Smooth muscle cell (in vitro differentiated cells): ENCODE measurements at regions not wholly inside any gene's neighbourhood (a gene's known extent, or its start where the extent isn't known, plus 50 kb on each side); places are given as distances from the start of the nearest gene placed in this dataset.
A peak's percentile ranks its signal among the peaks of the same experiment; 100 is the strongest.

Experiments
- DNase-seq: peaks from one replicate; lab custom pipeline; 2025; ENCODE audit not compliant: unreplicated experiment; lab: John Stamatoyannopoulos, UW
- H2AFZ ChIP-seq: fragments of 200-600 bp; sonication (generic); 2 replicates; pipeline ENCODE4 v1.6.0; 2016; ENCODE audit warnings: antibody characterized with exemption, low read depth, mild to moderate bottlenecking
- H3F3A ChIP-seq: fragments of 200-600 bp; sonication (generic); 2 replicates; pipeline ENCODE4 v1.6.0; 2017; ENCODE audit warnings: antibody characterized with exemption, low read depth
- H3K27ac ChIP-seq: fragments of 200-600 bp; sonication (generic); 2 replicates; pipeline ENCODE4 v1.5.1; 2016; ENCODE audit warnings: low read depth, mild to moderate bottlenecking
- H3K27me3 ChIP-seq: fragments of 200-600 bp; sonication (generic); 2 replicates; pipeline ENCODE4 v1.6.1; 2016; ENCODE audit warnings: low read depth, mild to moderate bottlenecking
- H3K36me3 ChIP-seq: fragments of 200-600 bp; sonication (generic); 2 replicates; pipeline ENCODE4 v1.5.1; 2016; ENCODE audit warnings: low read depth
- H3K4me1 ChIP-seq: fragments of 200-600 bp; sonication (generic); 2 replicates; pipeline ENCODE4 v1.5.1; 2016; ENCODE audit warnings: low read depth
- H3K4me2 ChIP-seq: fragments of 200-600 bp; sonication (generic); 2 replicates; pipeline ENCODE4 v1.6.0; 2016; ENCODE audit warnings: mild to moderate bottlenecking
- H3K4me3 ChIP-seq: fragments of 200-600 bp; sonication (generic); 2 replicates; pipeline ENCODE4 v1.5.1; 2016; ENCODE audit warnings: mild to moderate bottlenecking
- H3K79me2 ChIP-seq: fragments of 200-600 bp; sonication (generic); 2 replicates; pipeline ENCODE4 v1.6.0; 2016; ENCODE audit warnings: low read depth, mild to moderate bottlenecking
- H3K9ac ChIP-seq: fragments of 200-600 bp; sonication (generic); 2 replicates; pipeline ENCODE4 v1.6.0; 2016; ENCODE audit warnings: low read depth
- H3K9me3 ChIP-seq: fragments of 200-600 bp; sonication (generic); replicated peaks from 2 replicates; pipeline ENCODE4 v1.5.1; 2016; ENCODE audit warnings: low read depth
- H4K20me1 ChIP-seq: fragments of 200-600 bp; sonication (generic); 2 replicates; pipeline ENCODE4 v1.6.0; 2016; ENCODE audit warnings: low read depth
- WGBS: methylation state at CpG from one replicate; pipeline ENCODE4 v1.1.7; 2016; ENCODE audit warnings: low lambda C conversion rate; 5-methylcytosine and 5-hydroxymethylcytosine counted together
- TF ChIP-seq, protein P1 (sequence below): fragments of 200-600 bp; sonication (generic); IDR thresholded peaks from 2 replicates; pipeline ENCODE4 v1.5.1; 2017; ENCODE audit warnings: borderline replicate concordance, mild to moderate bottlenecking, antibody characterized with exemption; ENCODE audit not compliant: insufficient read depth, poor library complexity, severe bottlenecking

DNA sequence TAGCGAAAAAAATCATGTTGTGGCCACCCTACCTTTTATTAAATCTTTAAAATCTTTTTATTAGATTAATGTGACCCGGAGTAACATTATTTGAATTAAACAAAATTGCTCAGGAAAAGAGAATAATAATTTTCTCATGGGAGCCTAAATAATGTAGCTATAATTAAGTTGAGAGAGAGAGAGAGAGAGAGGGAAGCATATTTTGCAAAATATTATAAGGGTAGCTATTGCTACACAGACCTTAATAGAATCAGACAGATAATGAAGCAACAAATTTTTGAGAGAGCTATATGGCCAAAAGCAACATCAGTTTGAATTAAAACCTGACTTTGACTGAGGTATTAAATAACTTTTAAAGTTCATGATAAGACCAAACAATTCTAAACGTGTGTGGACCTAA is 703.5 kb downstream of the TMTC2 start:
- TF ChIP-seq, protein P1, sequence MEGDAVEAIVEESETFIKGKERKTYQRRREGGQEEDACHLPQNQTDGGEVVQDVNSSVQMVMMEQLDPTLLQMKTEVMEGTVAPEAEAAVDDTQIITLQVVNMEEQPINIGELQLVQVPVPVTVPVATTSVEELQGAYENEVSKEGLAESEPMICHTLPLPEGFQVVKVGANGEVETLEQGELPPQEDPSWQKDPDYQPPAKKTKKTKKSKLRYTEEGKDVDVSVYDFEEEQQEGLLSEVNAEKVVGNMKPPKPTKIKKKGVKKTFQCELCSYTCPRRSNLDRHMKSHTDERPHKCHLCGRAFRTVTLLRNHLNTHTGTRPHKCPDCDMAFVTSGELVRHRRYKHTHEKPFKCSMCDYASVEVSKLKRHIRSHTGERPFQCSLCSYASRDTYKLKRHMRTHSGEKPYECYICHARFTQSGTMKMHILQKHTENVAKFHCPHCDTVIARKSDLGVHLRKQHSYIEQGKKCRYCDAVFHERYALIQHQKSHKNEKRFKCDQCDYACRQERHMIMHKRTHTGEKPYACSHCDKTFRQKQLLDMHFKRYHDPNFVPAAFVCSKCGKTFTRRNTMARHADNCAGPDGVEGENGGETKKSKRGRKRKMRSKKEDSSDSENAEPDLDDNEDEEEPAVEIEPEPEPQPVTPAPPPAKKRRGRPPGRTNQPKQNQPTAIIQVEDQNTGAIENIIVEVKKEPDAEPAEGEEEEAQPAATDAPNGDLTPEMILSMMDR = no peak
- Histone ChIP-seq H2AFZ (no peak overlapping the region), H3K36me3 (no peaks in the 10 kb centered on the region), H3K9ac (no peak overlapping the region), H3K9me3 (no peaks in the 10 kb centered on the region), H3K27me3 (no peaks in the 10 kb centered on the region), H3F3A (no peaks in the 10 kb centered on the region), H3K27ac (no peak overlapping the region), H3K4me1 (no peaks in the 10 kb centered on the region), H3K4me2 (no peak overlapping the region), H4K20me1 (no peaks in the 10 kb centered on the region), H3K4me3 (no peak overlapping the region), H3K79me2 (no peaks in the 10 kb centered on the region)
- DNase-seq = no peak
- WGBS = 84% methylated on average over 3 of the region's 3 CpGs

DNA sequence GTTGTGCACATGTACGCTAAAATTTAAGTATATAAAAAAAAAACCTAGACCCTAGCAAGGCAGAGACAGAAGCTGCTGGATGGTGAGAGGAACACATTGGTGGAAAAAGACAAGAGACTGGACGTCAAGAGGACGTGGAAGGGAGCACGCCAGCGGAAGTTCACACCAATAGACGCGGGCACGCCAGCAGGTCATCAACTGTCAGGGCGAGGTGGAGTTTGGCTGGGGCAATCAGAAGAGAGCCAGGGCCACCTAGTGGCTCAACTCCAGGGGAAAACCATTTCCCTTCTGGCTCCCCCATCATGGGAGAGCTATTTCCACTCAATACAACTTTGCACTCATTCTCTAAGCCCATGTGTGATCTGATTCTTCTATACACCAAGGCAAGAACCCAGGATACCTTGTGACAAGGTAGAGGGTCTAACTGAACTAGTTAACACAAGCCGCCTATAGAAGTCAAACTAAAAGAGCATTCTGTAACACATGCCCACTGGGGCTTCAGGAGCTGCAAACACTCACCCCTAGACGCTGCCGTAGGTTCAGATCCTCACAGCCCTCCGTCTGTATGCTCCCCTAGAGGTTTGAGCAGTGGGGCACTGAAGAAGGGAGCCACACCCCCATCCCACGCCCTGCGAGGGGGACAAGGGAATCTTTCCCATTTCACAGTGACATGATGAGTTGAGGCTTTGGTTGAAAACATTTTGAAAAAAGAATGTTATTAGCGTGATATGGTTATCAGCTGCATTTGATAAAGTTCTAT is 702.7 kb downstream of the TMTC2 start:
- Histone ChIP-seq H3K27ac (no peak overlapping the region), H3K4me3 (no peak overlapping the region), H3K9me3 (no peaks in the 10 kb centered on the region), H3K4me2 (peak overlapping the region; percentile 79), H2AFZ (peak overlapping the region; percentile 69), H3K27me3 (no peaks in the 10 kb centered on the region), H4K20me1 (no peaks in the 10 kb centered on the region), H3K36me3 (no peaks in the 10 kb centered on the region), H3K9ac (no peak overlapping the region), H3K79me2 (no peaks in the 10 kb centered on the region), H3K4me1 (no peaks in the 10 kb centered on the region), H3F3A (no peaks in the 10 kb centered on the region)
- TF ChIP-seq, protein P1 = peak; percentile 51
- 39% methylated on average over 16 of the region's 16 CpGs for WGBS
- DNase-seq = no peak

GRCh38 chr12:83388551-83388950 is 701.8 kb downstream of the TMTC2 start:
- Histone ChIP-seq H4K20me1 (no peaks in the 10 kb centered on the region), H3K9ac (no peak overlapping the region), H3K4me1 (no peaks in the 10 kb centered on the region), H3K4me3 (no peak overlapping the region), H2AFZ (no peak overlapping the region), H3K79me2 (no peaks in the 10 kb centered on the region), H3K27ac (no peak overlapping the region), H3K27me3 (no peaks in the 10 kb centered on the region), H3K36me3 (no peaks in the 10 kb centered on the region), H3K4me2 (no peak overlapping the region), H3K9me3 (no peaks in the 10 kb centered on the region), H3F3A (no peaks in the 10 kb centered on the region)
- DNase-seq = no peak
- TF ChIP-seq, protein P1 = no peak
